ENCODE measurements at regions not wholly inside any gene's neighbourhood (a gene's known extent, or its start where the extent isn't known, plus 50 kb on each side); places are given as distances from the start of the nearest gene placed in this dataset.

GRCh38 chr18:2411381-2411960 is 159.8 kb downstream of the METTL4 start:
- TF ChIP-seq CTCF (IDR thresholded peaks at IDR 0.05): no peak
- TF ChIP-seq POLR2A (IDR thresholded peaks at IDR 0.05): no peak

Measured in right lobe of liver (tissue), 4 donors.